Spinal cord (tissue), 9 donors: ENCODE measurements at regions not wholly inside any gene's neighbourhood (a gene's known extent, or its start where the extent isn't known, plus 50 kb on each side); places are given as distances from the start of the nearest gene placed in this dataset.
"Not testable (repeated sequence)": the region's sequence is repeated elsewhere in the genome, so short reads cannot be mapped to it uniquely, and the experiment has no call there.

ENCODE experiments used
- DNase-seq, 6 donors: peaks; one replicate each; pipeline versions ENCODE4 v3.0.0 to v3.0.0-alpha.2; 2013 to 2015; ENCODE audit warnings: low spot score in 6 of 6, low read depth in 4 of 6
- H3K27ac ChIP-seq: one replicate; pipeline ENCODE4 v1.5.1; 2013; ENCODE audit warnings: low read depth, low read length, control low read depth
- H3K27me3 ChIP-seq: one replicate; pipeline ENCODE4 v1.6.1; 2013; ENCODE audit warnings: low read length; ENCODE audit not compliant: control insufficient read depth, insufficient read depth
- H3K36me3 ChIP-seq: one replicate; pipeline ENCODE4 v1.6.1; 2013; ENCODE audit warnings: low read length; ENCODE audit not compliant: control insufficient read depth, insufficient read depth
- H3K4me1 ChIP-seq: one replicate; pipeline ENCODE4 v1.6.1; 2013; ENCODE audit warnings: low read length; ENCODE audit not compliant: control insufficient read depth, insufficient read depth
- H3K4me3 ChIP-seq: one replicate; pipeline ENCODE4 v1.5.1; 2013; ENCODE audit warnings: low read depth, low read length, control low read depth
- H3K9me3 ChIP-seq: one replicate; pipeline ENCODE4 v1.6.1; 2013; ENCODE audit warnings: low read length; ENCODE audit not compliant: control insufficient read depth, insufficient read depth
- WGBS: methylation state at CpG from one replicate; pipeline ENCODE4 v1.1.5; 2013; ENCODE audit warnings: missing lambda C conversion rate; ENCODE audit not compliant: insufficient coverage; 5-methylcytosine and 5-hydroxymethylcytosine counted together
- donor health status: healthy.

DNA sequence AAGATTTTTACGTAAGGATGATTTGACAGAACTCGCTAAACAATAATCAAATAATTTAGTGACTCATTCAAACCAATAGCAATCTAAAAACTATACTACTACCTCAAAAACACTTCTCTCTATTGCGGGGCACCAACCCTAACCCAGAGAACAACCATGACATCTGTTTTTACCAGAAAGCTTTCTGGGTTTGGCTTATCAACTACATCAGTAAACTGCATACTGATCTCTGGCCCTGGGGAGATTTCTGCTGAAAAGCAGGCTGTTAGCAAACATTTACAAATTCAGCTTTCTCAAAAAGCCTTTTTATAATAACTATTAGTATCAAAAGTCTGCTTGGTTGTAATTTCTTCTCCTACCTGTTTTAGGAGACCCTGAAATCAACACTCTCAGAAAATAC lies 144.5 kb upstream of the ZWINT start:
- no peak for DNase-seq
- H3K9me3 ChIP-seq: no peaks in the 10 kb centered on the region
- H3K27ac ChIP-seq: no peak overlapping the region
- H3K4me1 ChIP-seq: no peaks in the 10 kb centered on the region
- 90% methylated on average over 3 of the region's 3 CpGs for WGBS
- H3K36me3 ChIP-seq: no peaks in the 10 kb centered on the region
- no peak overlapping the region for H3K4me3 ChIP-seq
- no peaks in the 10 kb centered on the region for H3K27me3 ChIP-seq

- H3K4me1 ChIP-seq: no peaks in the 10 kb centered on the region
- no peak overlapping the region for H3K4me3 ChIP-seq
- no CpG with 5 or more reads among the region's 2 CpGs for WGBS
- no peaks in the 10 kb centered on the region for H3K36me3 ChIP-seq
- DNase-seq: no peak
- H3K9me3 ChIP-seq: no peaks in the 10 kb centered on the region
- no peaks in the 10 kb centered on the region for H3K27me3 ChIP-seq
- no peak overlapping the region for H3K27ac ChIP-seq
Observed at GRCh38 chr10:56496186-56496486, 135.1 kb upstream of the ZWINT start.

DNA sequence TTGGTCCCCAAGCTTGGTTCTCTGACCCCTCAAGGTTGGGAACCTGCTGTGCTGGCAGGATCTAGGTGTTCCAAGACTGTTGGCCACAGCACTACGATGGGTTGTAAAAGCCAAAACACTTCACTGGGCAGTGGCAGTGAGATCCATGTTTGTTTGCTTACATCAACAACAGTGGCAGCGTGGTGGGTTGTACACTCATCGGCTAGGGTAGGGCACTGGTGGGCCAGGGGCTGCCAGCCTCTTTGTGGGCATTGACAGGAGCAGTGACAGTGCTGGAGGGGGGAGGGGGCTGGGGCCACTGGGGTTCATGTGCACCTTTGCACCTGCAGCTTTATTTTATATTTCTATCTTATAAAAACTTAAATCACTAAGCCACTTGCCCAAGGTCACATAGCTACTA lies 126.7 kb upstream of the ZWINT start:
- Histone ChIP-seq H3K4me1 (no peaks in the 10 kb centered on the region), H3K36me3 (no peaks in the 10 kb centered on the region), H3K4me3 (no peak overlapping the region), H3K27me3 (no peaks in the 10 kb centered on the region), H3K9me3 (no peaks in the 10 kb centered on the region), H3K27ac (no peak overlapping the region)
- DNase-seq: no peak
- WGBS: 93% methylated on average over 3 of the region's 3 CpGs

DNA sequence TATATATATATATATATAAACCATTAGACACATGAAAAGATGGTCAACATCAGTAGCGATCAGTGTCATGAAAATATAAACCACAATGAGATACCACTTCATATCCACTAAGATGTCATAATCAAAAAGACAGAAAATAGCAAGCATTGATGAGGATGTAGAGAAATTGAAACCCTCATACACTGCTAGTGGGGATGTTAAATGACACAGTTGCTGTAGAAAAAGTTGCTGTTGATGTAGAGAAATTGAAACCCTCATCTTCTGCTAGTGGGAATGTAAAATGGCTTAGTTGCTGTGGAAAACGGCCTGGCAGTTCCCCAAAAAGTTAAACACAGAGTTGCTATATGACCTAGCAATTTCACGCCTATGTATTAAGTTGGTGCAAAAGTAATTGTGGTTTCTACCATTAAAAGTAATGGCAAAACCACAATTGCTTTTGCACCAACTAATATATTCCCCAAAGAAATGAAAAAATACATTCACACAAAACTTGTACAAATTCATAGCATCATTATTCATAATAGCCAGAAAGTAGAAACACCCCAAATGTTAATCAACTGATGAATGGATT lies 120.5 kb upstream of the ZWINT start:
- 71% methylated on average over 1 of the region's 3 CpGs for WGBS
- Histone ChIP-seq H3K36me3 (no peaks in the 10 kb centered on the region), H3K27me3 (no peaks in the 10 kb centered on the region), H3K27ac (no peak overlapping the region), H3K4me3 (no peak overlapping the region), H3K9me3 (no peaks in the 10 kb centered on the region), H3K4me1 (no peaks in the 10 kb centered on the region)
- DNase-seq: no peak

DNA sequence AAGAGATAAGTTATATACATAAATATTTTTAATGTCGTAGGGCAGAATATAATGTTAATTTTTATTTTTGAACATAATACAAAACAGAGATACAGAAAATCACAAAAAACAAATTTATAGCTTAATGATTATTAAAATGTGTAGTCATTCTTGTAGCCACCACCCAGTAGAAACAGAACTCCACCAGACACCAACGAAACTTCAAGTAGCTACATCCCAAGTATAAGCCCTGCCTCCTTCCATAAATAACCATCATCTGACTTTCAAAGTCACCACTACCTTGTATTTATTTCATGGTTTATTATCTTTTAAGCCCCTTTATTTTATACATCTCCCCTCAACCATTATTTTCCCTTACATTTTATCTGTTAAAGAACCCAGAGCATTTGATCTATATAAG lies 111.9 kb upstream of the ZWINT start:
- no peak overlapping the region for H3K4me3 ChIP-seq
- no CpG with 5 or more reads among the region's 2 CpGs for WGBS
- no peaks in the 10 kb centered on the region for H3K36me3 ChIP-seq
- no peaks in the 10 kb centered on the region for H3K9me3 ChIP-seq
- H3K27me3 ChIP-seq: no peaks in the 10 kb centered on the region
- H3K4me1 ChIP-seq: no peaks in the 10 kb centered on the region
- H3K27ac ChIP-seq: no peak overlapping the region
- no peak for DNase-seq

GRCh38 chr10:56470701-56471100 lies 109.6 kb upstream of the ZWINT start:
- H3K27me3 ChIP-seq: no peaks in the 10 kb centered on the region
- peak in 1 of 6 donors; percentile 14 for DNase-seq
- no CpG with 5 or more reads among the region's 1 CpG for WGBS
- H3K36me3 ChIP-seq: no peaks in the 10 kb centered on the region
- H3K4me1 ChIP-seq: no peaks in the 10 kb centered on the region
- H3K4me3 ChIP-seq: no peak overlapping the region
- peaks cover 1% of the 10 kb centered on the region for H3K9me3 ChIP-seq
- no peak overlapping the region for H3K27ac ChIP-seq

DNA sequence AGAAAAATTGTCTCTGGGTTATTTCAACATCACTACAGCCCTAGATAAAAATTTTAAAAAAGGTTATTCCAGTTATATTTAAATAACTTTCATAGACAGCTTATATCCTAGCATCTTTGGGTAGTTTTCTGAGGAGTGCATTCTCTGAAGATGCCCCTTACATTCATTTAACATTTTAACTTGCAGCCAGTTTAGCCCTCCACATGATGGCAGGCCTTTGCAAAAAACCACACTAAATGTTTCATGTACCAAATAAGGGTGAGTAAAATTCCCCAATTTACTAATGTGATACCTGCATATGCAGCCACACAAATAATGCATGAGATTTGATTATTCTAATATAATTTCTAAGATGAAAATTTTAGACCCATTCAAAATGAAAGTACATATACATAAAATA lies 108.4 kb upstream of the ZWINT start:
- H3K9me3 ChIP-seq: peaks cover 1% of the 10 kb centered on the region
- H3K36me3 ChIP-seq: no peaks in the 10 kb centered on the region
- no peak for DNase-seq
- no peaks in the 10 kb centered on the region for H3K4me1 ChIP-seq
- H3K27ac ChIP-seq: no peak overlapping the region
- no peak overlapping the region for H3K4me3 ChIP-seq
- no peaks in the 10 kb centered on the region for H3K27me3 ChIP-seq

DNA sequence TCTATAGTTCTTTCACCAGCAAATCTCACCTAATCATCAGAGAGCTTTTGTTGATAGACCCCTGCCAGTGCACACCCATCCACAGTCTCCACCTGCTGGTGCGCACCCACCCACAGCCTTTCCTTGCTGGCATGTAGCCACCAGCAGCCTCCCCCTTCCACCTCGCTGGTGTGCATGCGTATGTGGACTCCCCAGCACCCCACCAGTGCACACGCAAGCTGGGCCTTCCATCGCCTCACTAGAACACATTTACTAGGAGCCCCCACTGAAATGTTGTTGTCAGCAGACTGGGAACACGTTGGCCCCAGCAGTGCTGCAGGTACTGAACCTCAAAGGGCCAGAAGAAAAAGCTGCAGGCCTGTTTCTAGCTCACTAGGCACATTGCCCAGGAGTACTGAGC lies 104.9 kb upstream of the ZWINT start:
- WGBS: 93% methylated on average over 6 of the region's 6 CpGs
- no peak for DNase-seq

GRCh38 chr10:56449770-56450169 lies 88.7 kb upstream of the ZWINT start:
- H3K9me3 ChIP-seq: peaks cover 2% of the 10 kb centered on the region
- H3K36me3 ChIP-seq: no peaks in the 10 kb centered on the region
- no peak overlapping the region for H3K27ac ChIP-seq
- H3K4me1 ChIP-seq: no peaks in the 10 kb centered on the region
- DNase-seq: no peak
- H3K27me3 ChIP-seq: no peaks in the 10 kb centered on the region
- no peak overlapping the region for H3K4me3 ChIP-seq

More for the DNA sequence above, 104.9 kb upstream of the ZWINT start:
- no peak overlapping the region for H3K27ac ChIP-seq
- no peaks in the 10 kb centered on the region for H3K4me1 ChIP-seq
- no peaks in the 10 kb centered on the region for H3K36me3 ChIP-seq
- no peaks in the 10 kb centered on the region for H3K27me3 ChIP-seq
- H3K4me3 ChIP-seq: no peak overlapping the region
- peaks cover 1% of the 10 kb centered on the region for H3K9me3 ChIP-seq

- H3K36me3 ChIP-seq, H3K27me3 ChIP-seq, H3K9me3 ChIP-seq, H3K27ac ChIP-seq, H3K4me3 ChIP-seq, H3K4me1 ChIP-seq, DNase-seq: not testable (repeated sequence)
- 93% methylated on average over 3 of the region's 10 CpGs for WGBS
Observed at GRCh38 chr10:56447613-56448012, 86.6 kb upstream of the ZWINT start.
